ENCODE measurements at regions not wholly inside any gene's neighbourhood (a gene's known extent, or its start where the extent isn't known, plus 50 kb on each side); places are given as distances from the start of the nearest gene placed in this dataset.

DNA sequence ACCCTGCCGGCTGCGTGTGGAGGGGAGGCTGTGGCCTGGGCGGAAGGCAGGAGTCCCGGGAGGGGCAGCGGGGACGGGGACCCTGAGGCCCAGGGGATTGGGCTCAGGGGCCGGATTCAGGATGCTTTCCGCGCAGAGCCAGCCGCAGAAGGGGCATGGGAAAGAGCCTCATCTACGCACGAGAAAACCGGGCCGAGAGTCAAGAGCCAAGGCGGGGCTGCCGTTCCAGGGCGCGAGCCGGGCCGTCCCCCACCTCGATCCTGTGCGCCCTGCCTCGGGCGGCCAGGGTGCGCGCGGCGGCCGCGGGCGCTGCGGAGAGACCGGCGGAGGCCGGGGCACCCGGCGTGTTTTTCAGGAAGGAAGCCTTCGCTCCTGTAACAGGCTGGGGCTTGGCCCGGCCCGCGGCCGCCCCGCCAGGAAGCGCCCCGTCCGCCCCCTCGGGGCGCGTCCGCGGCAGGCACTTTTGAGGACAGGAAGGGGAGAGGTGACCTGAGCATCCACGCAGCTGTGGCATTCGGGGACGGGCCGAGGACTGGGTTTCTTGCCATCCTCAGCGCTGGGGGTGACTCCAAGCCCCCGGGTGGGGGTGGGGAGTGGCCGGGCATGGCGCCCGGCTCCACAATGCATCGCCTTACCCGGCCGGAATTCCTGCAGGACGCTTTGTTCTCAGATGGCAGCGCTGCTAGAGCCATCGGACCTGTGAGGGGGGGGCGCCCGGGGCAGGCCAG, 62.3 kb upstream of the GATA2 start:
- H3K4me3 ChIP-seq: peak overlapping the region in 1 of 2 donors; percentile 11

DNA sequence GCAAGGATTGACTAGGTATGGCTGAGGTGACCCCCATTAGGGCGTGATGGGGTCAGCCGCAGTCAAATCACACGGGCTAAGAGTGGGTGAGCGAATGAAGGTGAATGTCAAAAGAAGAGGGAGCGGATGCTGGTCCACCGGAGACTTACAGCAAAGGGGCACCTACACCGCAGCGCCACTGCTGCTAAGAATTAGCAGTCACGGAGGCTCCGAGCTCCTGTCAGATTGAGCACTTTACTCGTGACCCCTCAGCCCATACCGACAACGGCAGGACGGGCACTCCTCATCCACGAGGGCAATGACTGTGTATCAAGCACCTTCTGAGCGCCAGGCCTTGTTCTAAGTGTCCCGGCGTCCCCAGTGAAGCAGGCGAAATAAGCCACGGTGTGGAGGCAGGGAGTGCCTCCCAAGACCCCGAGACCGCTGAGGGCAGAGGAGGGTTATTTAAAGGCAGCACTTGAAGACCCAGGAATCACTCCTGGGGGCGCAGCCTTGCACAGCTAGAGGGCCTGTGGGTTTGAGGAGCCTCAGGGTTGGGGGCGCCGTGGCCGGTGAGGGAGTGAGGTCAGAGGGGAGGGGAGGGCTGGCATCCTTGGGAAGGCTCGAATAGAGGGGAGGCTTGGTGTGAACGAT, 61.6 kb upstream of the GATA2 start:
- no peak for ATAC-seq
- Histone ChIP-seq H3K36me3 (no peaks in the 10 kb centered on the region), H3K4me3 (no peak overlapping the region), H3K27me3 (peaks cover 76% of the 10 kb centered on the region), H3K27ac (peak overlapping the region in 3 of 4 donors; percentile 56 to 67 (median 59)), H3K9me3 (peaks cover 0 to 7% (median 0%) of the 10 kb centered on the region in 3 donors), H3K4me1 (peaks cover 0 to 17% (median 0%) of the 10 kb centered on the region in 3 donors)
- TF ChIP-seq POLR2AphosphoS5 (IDR thresholded peaks at IDR 0.05): no peak
- WGBS, 2 donors (ENCODE audit: low coverage in 1 of 2): 0 to 10% methylated on average over 1 to 2 of the region's 28 CpGs

More for the DNA sequence above, 62.3 kb upstream of the GATA2 start:
- Histone ChIP-seq H3K4me1 (peaks cover 0 to 15% (median 0%) of the 10 kb centered on the region in 3 donors), H3K27ac (peak overlapping the region in 3 of 4 donors; percentile 56 to 67 (median 59)), H3K9me3 (peaks cover 0 to 7% (median 0%) of the 10 kb centered on the region in 3 donors), H3K27me3 (peaks cover 83% of the 10 kb centered on the region), H3K36me3 (no peaks in the 10 kb centered on the region)
- peak; percentile 80 for ATAC-seq
- WGBS, 2 donors (ENCODE audit: low coverage in 1 of 2): 7 to 13% methylated on average over 3 to 10 of the region's 68 CpGs
- TF ChIP-seq POLR2A (IDR thresholded peaks at IDR 0.05) (no peak), POLR2AphosphoS5 (IDR thresholded peaks at IDR 0.05) (peak; percentile 8)

DNA sequence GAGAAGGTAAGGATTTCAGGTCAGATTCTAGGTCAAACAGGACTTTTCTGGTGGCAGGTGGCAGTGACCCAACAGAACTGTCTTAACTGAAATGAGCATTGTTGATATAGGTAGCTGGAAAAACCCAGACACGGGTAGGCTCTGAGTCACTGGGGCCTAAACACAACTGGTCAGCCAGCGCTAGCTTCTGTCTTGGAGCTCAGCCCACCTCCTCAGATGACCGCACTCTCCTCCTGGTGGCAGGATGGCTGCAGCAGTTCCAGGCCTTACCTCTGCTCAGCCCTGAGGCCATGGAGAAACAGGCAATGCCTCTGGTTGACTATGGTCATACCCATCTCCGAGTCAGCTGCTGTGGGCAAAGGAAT, 61.1 kb upstream of the GATA2 start:
- 85% methylated on average over 3 of the region's 4 CpGs; no CpG with 5 or more reads in 1 of the 2 donors for WGBS, 2 donors (ENCODE audit: low coverage in 1 of 2)
- ATAC-seq: no peak
- H3K27ac ChIP-seq: no peak overlapping the region
- TF ChIP-seq EP300 (IDR thresholded peaks at IDR 0.05) (no peak), POLR2AphosphoS5 (IDR thresholded peaks at IDR 0.05) (no peak), POLR2A (IDR thresholded peaks at IDR 0.05) (no peak)
- TF ChIP-seq, protein P1, sequence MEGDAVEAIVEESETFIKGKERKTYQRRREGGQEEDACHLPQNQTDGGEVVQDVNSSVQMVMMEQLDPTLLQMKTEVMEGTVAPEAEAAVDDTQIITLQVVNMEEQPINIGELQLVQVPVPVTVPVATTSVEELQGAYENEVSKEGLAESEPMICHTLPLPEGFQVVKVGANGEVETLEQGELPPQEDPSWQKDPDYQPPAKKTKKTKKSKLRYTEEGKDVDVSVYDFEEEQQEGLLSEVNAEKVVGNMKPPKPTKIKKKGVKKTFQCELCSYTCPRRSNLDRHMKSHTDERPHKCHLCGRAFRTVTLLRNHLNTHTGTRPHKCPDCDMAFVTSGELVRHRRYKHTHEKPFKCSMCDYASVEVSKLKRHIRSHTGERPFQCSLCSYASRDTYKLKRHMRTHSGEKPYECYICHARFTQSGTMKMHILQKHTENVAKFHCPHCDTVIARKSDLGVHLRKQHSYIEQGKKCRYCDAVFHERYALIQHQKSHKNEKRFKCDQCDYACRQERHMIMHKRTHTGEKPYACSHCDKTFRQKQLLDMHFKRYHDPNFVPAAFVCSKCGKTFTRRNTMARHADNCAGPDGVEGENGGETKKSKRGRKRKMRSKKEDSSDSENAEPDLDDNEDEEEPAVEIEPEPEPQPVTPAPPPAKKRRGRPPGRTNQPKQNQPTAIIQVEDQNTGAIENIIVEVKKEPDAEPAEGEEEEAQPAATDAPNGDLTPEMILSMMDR (IDR thresholded peaks at IDR 0.05): no peak
- H3K36me3 ChIP-seq: no peaks in the 10 kb centered on the region
- H3K4me3 ChIP-seq: no peak overlapping the region
- peaks cover 76% of the 10 kb centered on the region for H3K27me3 ChIP-seq
- H3K9me3 ChIP-seq: peaks cover 0 to 7% (median 0%) of the 10 kb centered on the region in 3 donors
- H3K4me1 ChIP-seq: peaks cover 0 to 22% (median 0%) of the 10 kb centered on the region in 3 donors

DNA sequence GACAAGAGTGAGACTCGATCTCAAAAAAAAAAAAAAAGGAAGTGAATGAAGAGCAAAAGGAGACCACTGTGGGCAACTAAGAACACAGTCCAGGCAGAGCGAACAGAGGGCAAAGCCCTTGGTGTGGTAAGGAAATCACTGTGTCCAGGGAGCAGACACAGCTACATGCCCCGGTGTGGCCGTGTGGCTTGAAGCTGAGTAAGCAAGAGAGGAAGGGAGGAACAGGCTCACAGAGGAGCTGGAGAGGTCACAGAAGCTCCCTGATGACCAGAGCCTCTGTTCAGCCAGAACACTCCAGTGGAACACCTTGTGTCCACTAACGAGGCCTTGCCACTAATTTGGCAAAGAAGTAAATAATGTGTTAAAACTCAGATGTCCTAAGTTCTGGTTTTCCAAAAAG, 60.6 kb upstream of the GATA2 start:
- TF ChIP-seq POLR2A (IDR thresholded peaks at IDR 0.05) (no peak), EP300 (IDR thresholded peaks at IDR 0.05) (no peak), POLR2AphosphoS5 (IDR thresholded peaks at IDR 0.05) (no peak)
- TF ChIP-seq, protein P1 (IDR thresholded peaks at IDR 0.05): no peak
- no peak for ATAC-seq
- peaks cover 0 to 27% (median 3%) of the 10 kb centered on the region in 3 donors for H3K4me1 ChIP-seq
- no peaks in the 10 kb centered on the region for H3K36me3 ChIP-seq
- H3K27me3 ChIP-seq: peaks cover 77% of the 10 kb centered on the region
- WGBS, 2 donors (ENCODE audit: low coverage in 1 of 2): 58 to 75% methylated on average over 4 to 5 of the region's 5 CpGs
- no peak overlapping the region for H3K27ac ChIP-seq
- H3K4me3 ChIP-seq: no peak overlapping the region
- H3K9me3 ChIP-seq: peaks cover 0 to 7% (median 0%) of the 10 kb centered on the region in 3 donors

DNA sequence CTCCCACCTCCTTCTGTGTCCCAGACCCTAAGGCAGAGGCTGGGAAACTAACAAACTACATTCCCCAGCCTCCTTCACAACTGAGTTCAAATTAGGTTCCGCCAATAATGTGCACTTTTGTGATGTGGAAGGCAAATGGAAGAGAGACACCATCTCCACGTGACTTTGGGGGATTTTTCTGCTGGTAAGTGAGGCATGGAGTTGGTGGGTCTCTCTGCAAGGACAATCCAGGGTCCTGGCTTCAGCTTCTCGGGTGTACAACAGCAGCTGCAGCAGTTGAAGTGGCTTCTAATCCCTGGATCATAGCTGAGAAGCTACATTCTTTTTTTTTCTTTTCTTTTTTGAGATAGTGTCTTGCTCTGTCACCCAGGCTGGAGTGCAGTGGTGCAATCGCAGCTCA, 58.9 kb upstream of the GATA2 start:
- Histone ChIP-seq H3K4me3 (no peak overlapping the region), H3K4me1 (peaks cover 0 to 27% (median 3%) of the 10 kb centered on the region in 3 donors), H3K36me3 (no peaks in the 10 kb centered on the region), H3K27ac (no peak overlapping the region), H3K27me3 (peaks cover 61% of the 10 kb centered on the region), H3K9me3 (no peaks in the 10 kb centered on the region)
- TF ChIP-seq EP300 (IDR thresholded peaks at IDR 0.05): no peak
- TF ChIP-seq, protein P1 (IDR thresholded peaks at IDR 0.05): no peak
- no peak for TF ChIP-seq POLR2AphosphoS5 (IDR thresholded peaks at IDR 0.05)
- TF ChIP-seq POLR2A (IDR thresholded peaks at IDR 0.05): no peak
- 25 to 47% methylated on average over 3 of the region's 4 CpGs for WGBS, 2 donors (ENCODE audit: low coverage in 1 of 2)
- ATAC-seq: no peak

All from gastroesophageal sphincter (tissue), 4 donors.